ENCODE measurements at regions not wholly inside any gene's neighbourhood (a gene's known extent, or its start where the extent isn't known, plus 50 kb on each side); places are given as distances from the start of the nearest gene placed in this dataset.

GRCh38 chr14:101082436-101083384, 179.2 kb upstream of the RTL1 start:
- TF ChIP-seq POLR2A (IDR thresholded peaks at IDR 0.05; ENCODE audit: low read depth, low read length) (no peak), POLR2AphosphoS5 (IDR thresholded peaks at IDR 0.05; ENCODE audit: low read depth, low read length) (no peak), TAF1 (IDR thresholded peaks at IDR 0.05; ENCODE audit: borderline replicate concordance, low read depth, low read length) (no peak)

Data from GM12892 (cell line).